ENCODE measurements at regions not wholly inside any gene's neighbourhood (a gene's known extent, or its start where the extent isn't known, plus 50 kb on each side); places are given as distances from the start of the nearest gene placed in this dataset.

DNA sequence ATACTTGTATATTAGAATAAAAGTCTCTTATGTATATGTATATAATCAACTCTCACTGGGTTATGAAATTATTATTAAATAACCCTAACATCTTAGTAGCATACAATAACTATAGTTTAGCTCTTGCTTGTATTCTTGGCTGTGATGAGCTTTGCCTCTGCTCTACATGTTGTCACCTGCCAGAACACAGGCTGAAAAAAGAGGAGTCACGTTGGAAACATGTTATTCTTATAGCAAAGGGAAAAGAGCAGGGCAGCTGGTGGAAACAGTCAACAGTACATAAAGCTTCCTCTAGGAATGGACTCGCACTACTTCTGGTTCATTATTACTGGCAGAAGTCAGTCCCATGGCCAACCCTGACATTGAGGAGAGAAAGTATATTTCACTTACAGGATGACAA, 362.0 kb upstream of the KYNU start:
- no peak overlapping the region for H3K4me2 ChIP-seq (ENCODE audit: low read depth, low read length, poor library complexity, severe bottlenecking)
- H3K4me3 ChIP-seq (ENCODE audit: low read length, poor library complexity, severe bottlenecking), result no peak overlapping the region
- H3K4me1 ChIP-seq (ENCODE audit: insufficient read depth, low read length, poor library complexity, severe bottlenecking), result no peaks in the 10 kb centered on the region
- no peaks in the 10 kb centered on the region for H3K27me3 ChIP-seq (ENCODE audit: insufficient read depth, low read length, poor library complexity, severe bottlenecking)
- H3K9ac ChIP-seq (ENCODE audit: low read depth, low read length, poor library complexity, severe bottlenecking), result no peak overlapping the region
- no peaks in the 10 kb centered on the region for H3K79me2 ChIP-seq (ENCODE audit: insufficient read depth, low read length)
- no peaks in the 10 kb centered on the region for H3K9me3 ChIP-seq (ENCODE audit: insufficient read depth, low read depth, low read length)
- no peaks in the 10 kb centered on the region for H4K20me1 ChIP-seq (ENCODE audit: insufficient read depth, low read length, poor library complexity, severe bottlenecking)
- H2AFZ ChIP-seq (ENCODE audit: low read length), result peak overlapping the region; percentile 7; the same call in 1 of the 2 replicates
- H3F3A ChIP-seq (ENCODE audit: low read depth), result no peaks in the 10 kb centered on the region
- TF ChIP-seq CTCF (conservative IDR thresholded peaks at IDR 0.05; ENCODE audit: low read length), result no peak
- no peak for TF ChIP-seq EZH2phosphoT487 (IDR thresholded peaks at IDR 0.05; ENCODE audit: borderline replicate concordance)
- no peaks in the 10 kb centered on the region for H3K9me2 ChIP-seq (replicated peaks; ENCODE audit: low read depth, low read length)
- H3K36me3 ChIP-seq (ENCODE audit: insufficient read depth, low read length), result no peaks in the 10 kb centered on the region

DNA sequence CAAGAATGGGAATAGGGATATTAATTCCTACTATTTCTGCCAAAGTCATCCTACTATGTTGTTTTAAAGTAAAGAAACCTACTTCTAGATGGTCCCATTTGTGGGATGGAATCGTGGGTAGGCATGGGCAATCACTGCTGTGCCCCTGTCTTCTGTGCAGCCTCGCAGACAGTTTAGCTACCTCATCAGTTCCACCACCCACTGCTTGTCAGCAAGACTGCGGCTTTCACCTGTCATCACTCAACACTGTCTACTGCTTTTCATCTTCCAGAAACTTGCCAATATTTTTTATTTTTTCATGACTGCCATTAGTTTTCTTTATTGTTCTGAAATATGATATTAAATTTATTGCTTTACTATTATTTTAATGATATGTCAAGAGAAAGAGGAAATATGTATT, 368.1 kb upstream of the KYNU start:
- Histone ChIP-seq H3K4me2 (ENCODE audit: low read depth, low read length, poor library complexity, severe bottlenecking) (no peak overlapping the region), H2AFZ (ENCODE audit: low read length) (no peak overlapping the region), H4K20me1 (ENCODE audit: insufficient read depth, low read length, poor library complexity, severe bottlenecking) (no peaks in the 10 kb centered on the region), H3K27me3 (ENCODE audit: insufficient read depth, low read length, poor library complexity, severe bottlenecking) (no peaks in the 10 kb centered on the region), H3K4me1 (ENCODE audit: insufficient read depth, low read length, poor library complexity, severe bottlenecking) (no peaks in the 10 kb centered on the region), H3K9me3 (ENCODE audit: insufficient read depth, low read depth, low read length) (no peaks in the 10 kb centered on the region), H3K4me3 (ENCODE audit: low read length, poor library complexity, severe bottlenecking) (no peak overlapping the region), H3K36me3 (ENCODE audit: insufficient read depth, low read length) (no peaks in the 10 kb centered on the region), H3K9ac (ENCODE audit: low read depth, low read length, poor library complexity, severe bottlenecking) (no peak overlapping the region), H3F3A (ENCODE audit: low read depth) (no peaks in the 10 kb centered on the region), H3K79me2 (ENCODE audit: insufficient read depth, low read length) (no peaks in the 10 kb centered on the region), H3K9me2 (replicated peaks; ENCODE audit: low read depth, low read length) (no peaks in the 10 kb centered on the region)
- TF ChIP-seq EZH2phosphoT487 (IDR thresholded peaks at IDR 0.05; ENCODE audit: borderline replicate concordance), result no peak
- no peak for TF ChIP-seq CTCF (conservative IDR thresholded peaks at IDR 0.05; ENCODE audit: low read length)

DNA sequence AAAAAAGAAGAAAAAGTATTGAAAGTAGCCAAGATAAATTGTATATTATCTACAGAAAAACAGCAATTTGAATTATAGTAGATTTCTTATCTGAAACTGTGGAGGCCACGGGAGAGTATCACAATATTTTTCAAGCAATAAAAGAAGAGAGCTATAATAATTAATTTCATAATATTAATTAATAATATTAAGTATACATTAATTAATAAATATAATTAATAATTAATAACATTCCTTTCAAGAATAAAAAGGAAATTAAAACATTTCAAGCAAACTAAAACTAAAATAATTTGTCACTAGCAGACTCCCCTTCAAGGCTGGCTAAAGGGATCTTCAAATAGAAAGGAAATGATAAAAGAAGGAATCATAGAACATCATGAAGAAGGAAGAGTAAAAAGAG, 372.7 kb upstream of the KYNU start:
- no peak overlapping the region for H2AFZ ChIP-seq (ENCODE audit: low read length)
- H3K9me3 ChIP-seq (ENCODE audit: insufficient read depth, low read depth, low read length), result no peaks in the 10 kb centered on the region
- H3K79me2 ChIP-seq (ENCODE audit: insufficient read depth, low read length), result no peaks in the 10 kb centered on the region
- no peaks in the 10 kb centered on the region for H3F3A ChIP-seq (ENCODE audit: low read depth)
- H3K4me1 ChIP-seq (ENCODE audit: insufficient read depth, low read length, poor library complexity, severe bottlenecking), result no peaks in the 10 kb centered on the region
- H3K4me2 ChIP-seq (ENCODE audit: low read depth, low read length, poor library complexity, severe bottlenecking), result no peak overlapping the region
- no peak overlapping the region for H3K9ac ChIP-seq (ENCODE audit: low read depth, low read length, poor library complexity, severe bottlenecking)
- TF ChIP-seq EZH2phosphoT487 (IDR thresholded peaks at IDR 0.05; ENCODE audit: borderline replicate concordance), result no peak
- no peak for TF ChIP-seq CTCF (conservative IDR thresholded peaks at IDR 0.05; ENCODE audit: low read length)
- H3K27me3 ChIP-seq (ENCODE audit: insufficient read depth, low read length, poor library complexity, severe bottlenecking), result no peaks in the 10 kb centered on the region
- H3K9me2 ChIP-seq (replicated peaks; ENCODE audit: low read depth, low read length), result no peaks in the 10 kb centered on the region
- H3K4me3 ChIP-seq (ENCODE audit: low read length, poor library complexity, severe bottlenecking), result no peak overlapping the region
- no peaks in the 10 kb centered on the region for H3K36me3 ChIP-seq (ENCODE audit: insufficient read depth, low read length)
- no peaks in the 10 kb centered on the region for H4K20me1 ChIP-seq (ENCODE audit: insufficient read depth, low read length, poor library complexity, severe bottlenecking)

Measured in Loucy (cell line).